SU-DHL-6 (cell line): ENCODE measurements at regions not wholly inside any gene's neighbourhood (a gene's known extent, or its start where the extent isn't known, plus 50 kb on each side); places are given as distances from the start of the nearest gene placed in this dataset.

Source experiments
- CTCF ChIP-seq: fragments of 200-600 bp; sonication (generic); IDR thresholded peaks from one replicate; pipeline ENCODE4 v1.5.1; 2017; ENCODE audit warnings: antibody characterized with exemption, mild to moderate bottlenecking, low read length, moderate library complexity; ENCODE audit not compliant: insufficient read depth, poor library complexity, severe bottlenecking
- EZH2phosphoT487 ChIP-seq: fragments of 200-600 bp; sonication (generic), shearing (Covaris generic); conservative IDR thresholded peaks from 2 replicates; pipeline ENCODE4 v1.6.1; 2018; ENCODE audit warnings: mild to moderate bottlenecking, antibody characterized with exemption, low read length, moderate library complexity, mixed read lengths

- TF ChIP-seq CTCF (no peak), EZH2phosphoT487 (no peak)
Observed at GRCh38 chr2:236673126-236673822, 103.6 kb downstream of the ACKR3 start.
